ENCODE measurements at regions not wholly inside any gene's neighbourhood (a gene's known extent, or its start where the extent isn't known, plus 50 kb on each side); places are given as distances from the start of the nearest gene placed in this dataset.

- H3K4me1 ChIP-seq (ENCODE audit: control insufficient read depth, extremely low read depth, insufficient read depth, low read length), result peaks cover 15% of the 10 kb centered on the region
- H3K9ac ChIP-seq (ENCODE audit: control insufficient read depth, extremely low read depth, insufficient read depth, low read length), result no peak overlapping the region
- no peaks in the 10 kb centered on the region for H3K36me3 ChIP-seq (ENCODE audit: control insufficient read depth in 2 of 2, extremely low read depth in 1 of 2, insufficient read depth in 2 of 2, low read length in 2 of 2)
- FAIRE-seq (no peak), DNase-seq (ENCODE audit: low read depth, low spot score) (no peak)
- H4K20me1 ChIP-seq (ENCODE audit: control insufficient read depth, extremely low read depth, insufficient read depth, low read length), result no peaks in the 10 kb centered on the region
- TF ChIP-seq CTCF (optimal IDR thresholded peaks at IDR 0.05 in 1 of 3, IDR thresholded peaks at IDR 0.05 in 1 of 3, conservative IDR thresholded peaks at IDR 0.05 in 1 of 3; ENCODE audit: extremely low read depth in 1 of 3, insufficient read depth in 2 of 3, low read length in 3 of 3) (no peak), EZH2 (IDR thresholded peaks at IDR 0.05; ENCODE audit: low read length) (no peak)
- H3K9me1 ChIP-seq (ENCODE audit: control insufficient read depth, extremely low read depth, insufficient read depth, low read length), result no peaks in the 10 kb centered on the region
- dilution Hi-C loops (cut with MboI; ENCODE audit: extremely low pct_ligation_motif_present, low sequenced_read_pairs), result no loop called here
- no peaks in the 10 kb centered on the region for H3K9me3 ChIP-seq (ENCODE audit: control insufficient read depth, low read depth, low read length)
- no peak overlapping the region for H3K4me2 ChIP-seq (ENCODE audit: control insufficient read depth, extremely low read depth, insufficient read depth, low read depth, low read length)
- H2AFZ ChIP-seq (ENCODE audit: control insufficient read depth, low read length), result no peak overlapping the region
- H3K4me3 ChIP-seq (ENCODE audit: control insufficient read depth in 2 of 3, extremely low read depth in 1 of 3, insufficient read depth in 2 of 3, low read depth in 1 of 3, low read length in 3 of 3), result no peak overlapping the region
- H3K27ac ChIP-seq (ENCODE audit: control insufficient read depth, insufficient read depth, low read length), result no peak overlapping the region
- H3K27me3 ChIP-seq (ENCODE audit: control insufficient read depth, extremely low read depth, insufficient read depth, low read length), result no peaks in the 10 kb centered on the region
- H3K79me2 ChIP-seq (ENCODE audit: control insufficient read depth, insufficient read depth, low read length), result no peaks in the 10 kb centered on the region
These were observed 142.5 kb upstream of the UBE2E1 start for GRCh38 chr3:23663246-23663645.

- no peaks in the 10 kb centered on the region for H3K9me1 ChIP-seq (ENCODE audit: control insufficient read depth, extremely low read depth, insufficient read depth, low read length)
- H3K79me2 ChIP-seq (ENCODE audit: control insufficient read depth, insufficient read depth, low read length), result no peaks in the 10 kb centered on the region
- no peaks in the 10 kb centered on the region for H4K20me1 ChIP-seq (ENCODE audit: control insufficient read depth, extremely low read depth, insufficient read depth, low read length)
- H3K9ac ChIP-seq (ENCODE audit: control insufficient read depth, extremely low read depth, insufficient read depth, low read length), result no peak overlapping the region
- H3K27ac ChIP-seq (ENCODE audit: control insufficient read depth, insufficient read depth, low read length), result no peak overlapping the region
- no peaks in the 10 kb centered on the region for H3K36me3 ChIP-seq (ENCODE audit: control insufficient read depth in 2 of 2, extremely low read depth in 1 of 2, insufficient read depth in 2 of 2, low read length in 2 of 2)
- H3K4me1 ChIP-seq (ENCODE audit: control insufficient read depth, extremely low read depth, insufficient read depth, low read length), result peaks cover 20% of the 10 kb centered on the region
- no peak for TF ChIP-seq CTCF (optimal IDR thresholded peaks at IDR 0.05 in 1 of 3, IDR thresholded peaks at IDR 0.05 in 1 of 3, conservative IDR thresholded peaks at IDR 0.05 in 1 of 3; ENCODE audit: extremely low read depth in 1 of 3, insufficient read depth in 2 of 3, low read length in 3 of 3)
- no peak for TF ChIP-seq EZH2 (IDR thresholded peaks at IDR 0.05; ENCODE audit: low read length)
- H3K9me3 ChIP-seq (ENCODE audit: control insufficient read depth, low read depth, low read length), result no peaks in the 10 kb centered on the region
- no peak overlapping the region for H3K4me3 ChIP-seq (ENCODE audit: control insufficient read depth in 2 of 3, extremely low read depth in 1 of 3, insufficient read depth in 2 of 3, low read depth in 1 of 3, low read length in 3 of 3)
- dilution Hi-C loops (cut with MboI; ENCODE audit: extremely low pct_ligation_motif_present, low sequenced_read_pairs), result no loop called here
- H2AFZ ChIP-seq (ENCODE audit: control insufficient read depth, low read length), result no peak overlapping the region
- no peak overlapping the region for H3K4me2 ChIP-seq (ENCODE audit: control insufficient read depth, extremely low read depth, insufficient read depth, low read depth, low read length)
- DNase-seq (ENCODE audit: low read depth, low spot score), result no peak
- H3K27me3 ChIP-seq (ENCODE audit: control insufficient read depth, extremely low read depth, insufficient read depth, low read length), result no peaks in the 10 kb centered on the region
- no peak for FAIRE-seq
These were observed 142.0 kb upstream of the UBE2E1 start for GRCh38 chr3:23663661-23664186.

Measured in keratinocyte (primary cell).